ENCODE measurements at regions not wholly inside any gene's neighbourhood (a gene's known extent, or its start where the extent isn't known, plus 50 kb on each side); places are given as distances from the start of the nearest gene placed in this dataset.
A peak's percentile ranks its signal among the peaks of the same experiment; 100 is the strongest.

DNA sequence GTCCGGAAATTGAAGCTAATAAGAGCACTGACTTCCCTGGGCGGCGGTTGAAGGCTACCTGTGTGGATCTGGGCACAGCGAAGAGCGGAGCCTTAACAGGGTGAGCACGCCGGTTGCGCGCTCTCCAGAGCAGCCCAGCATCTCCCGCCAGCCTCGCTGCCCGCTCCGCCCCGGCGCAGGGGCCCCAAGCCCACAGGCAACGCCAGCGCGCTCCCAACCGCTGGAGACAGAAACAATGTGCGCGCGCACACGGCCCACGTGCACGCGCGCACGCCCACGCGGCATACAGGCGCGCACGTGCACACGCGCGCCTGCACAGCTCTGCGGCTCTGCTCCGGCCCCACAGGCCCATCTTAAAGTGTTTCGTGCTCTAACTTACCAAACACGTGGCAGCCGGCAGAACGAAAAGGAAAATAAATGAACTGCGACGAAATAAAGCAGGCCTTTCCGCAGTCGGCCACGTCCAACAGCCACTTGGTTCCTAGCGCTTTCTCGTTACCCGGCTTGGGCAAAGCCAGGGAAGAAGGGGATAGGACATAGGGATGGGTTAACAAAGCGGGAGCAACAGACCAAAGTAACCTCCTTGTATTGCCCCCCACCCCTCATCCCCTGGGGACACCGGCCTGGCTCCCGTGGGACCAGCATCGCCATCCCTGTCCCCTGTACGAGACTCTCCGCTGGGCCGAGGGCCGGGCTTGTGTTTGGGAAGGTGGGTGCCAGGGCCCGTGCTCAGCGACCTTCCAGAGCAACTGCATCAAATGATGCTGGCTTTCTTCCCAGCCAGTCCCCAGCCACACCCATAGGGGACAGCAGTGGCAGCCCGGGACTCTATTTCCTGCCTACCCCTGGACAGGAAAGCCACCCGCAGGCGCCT, 203.7 kb downstream of the ABHD5 start:
- peak; percentile 20 for DNase-seq
- TF ChIP-seq, protein P1, sequence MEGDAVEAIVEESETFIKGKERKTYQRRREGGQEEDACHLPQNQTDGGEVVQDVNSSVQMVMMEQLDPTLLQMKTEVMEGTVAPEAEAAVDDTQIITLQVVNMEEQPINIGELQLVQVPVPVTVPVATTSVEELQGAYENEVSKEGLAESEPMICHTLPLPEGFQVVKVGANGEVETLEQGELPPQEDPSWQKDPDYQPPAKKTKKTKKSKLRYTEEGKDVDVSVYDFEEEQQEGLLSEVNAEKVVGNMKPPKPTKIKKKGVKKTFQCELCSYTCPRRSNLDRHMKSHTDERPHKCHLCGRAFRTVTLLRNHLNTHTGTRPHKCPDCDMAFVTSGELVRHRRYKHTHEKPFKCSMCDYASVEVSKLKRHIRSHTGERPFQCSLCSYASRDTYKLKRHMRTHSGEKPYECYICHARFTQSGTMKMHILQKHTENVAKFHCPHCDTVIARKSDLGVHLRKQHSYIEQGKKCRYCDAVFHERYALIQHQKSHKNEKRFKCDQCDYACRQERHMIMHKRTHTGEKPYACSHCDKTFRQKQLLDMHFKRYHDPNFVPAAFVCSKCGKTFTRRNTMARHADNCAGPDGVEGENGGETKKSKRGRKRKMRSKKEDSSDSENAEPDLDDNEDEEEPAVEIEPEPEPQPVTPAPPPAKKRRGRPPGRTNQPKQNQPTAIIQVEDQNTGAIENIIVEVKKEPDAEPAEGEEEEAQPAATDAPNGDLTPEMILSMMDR (IDR thresholded peaks at IDR 0.05), result no peak
- no peaks in the 10 kb centered on the region for H3K36me3 ChIP-seq
- H3K4me3 ChIP-seq, result peak overlapping the region; percentile 33
- no peak overlapping the region for H3K27ac ChIP-seq
- H3K9me3 ChIP-seq, result no peaks in the 10 kb centered on the region
- H3K9ac ChIP-seq (ENCODE audit: low read depth in 2 of 2, low read length in 2 of 2), result no peak overlapping the region
- H3K27me3 ChIP-seq, result peaks cover 15% of the 10 kb centered on the region
- H3K4me1 ChIP-seq, result no peaks in the 10 kb centered on the region
- intact Hi-C loops (cut with DNase I), result no loop called here

DNA sequence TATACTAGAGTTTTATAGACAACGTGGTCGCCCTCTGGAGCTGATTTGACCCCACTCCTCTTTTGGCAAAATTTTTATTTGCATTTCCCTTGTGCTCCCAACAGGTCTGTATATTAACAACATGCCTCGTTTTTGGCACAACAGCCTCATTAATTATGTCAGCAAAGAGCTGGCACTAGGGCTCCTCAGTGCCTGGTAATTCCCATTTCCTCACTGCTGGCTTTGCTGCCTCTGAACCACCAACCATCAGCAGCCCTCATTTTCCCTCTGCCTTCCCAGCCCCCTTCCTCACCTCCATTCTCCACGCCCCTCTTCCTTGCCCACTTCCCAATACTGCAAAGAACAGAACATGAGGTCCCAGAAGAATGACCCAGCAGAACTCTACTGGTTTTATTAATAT, 204.8 kb downstream of the ABHD5 start:
- intact Hi-C loops (cut with DNase I), result no loop called here
- no peak for DNase-seq
- TF ChIP-seq, protein P1 (IDR thresholded peaks at IDR 0.05), result no peak

DNA sequence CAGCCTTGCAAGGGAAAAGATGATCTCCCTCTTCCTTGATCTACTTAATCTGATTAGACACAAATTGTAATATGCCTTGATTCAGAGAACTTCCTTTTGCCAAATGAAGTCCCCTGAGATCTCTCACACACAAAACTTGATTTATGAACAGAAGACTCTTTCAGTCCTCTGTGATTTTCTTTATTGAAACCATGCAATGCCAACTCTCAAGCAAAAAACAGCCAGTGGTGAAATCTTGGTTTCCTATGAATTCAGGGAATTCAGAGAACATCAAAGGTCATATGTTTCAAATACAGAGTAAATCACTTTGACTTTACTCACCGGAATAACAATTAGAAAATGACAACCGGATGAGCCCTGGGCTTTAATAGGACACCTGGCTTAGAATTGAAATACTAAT, 211.7 kb downstream of the ABHD5 start:
- Histone ChIP-seq H3K27me3 (no peaks in the 10 kb centered on the region), H3K4me3 (no peak overlapping the region), H3K27ac (no peak overlapping the region), H3K9me3 (no peaks in the 10 kb centered on the region), H3K9ac (ENCODE audit: low read depth in 2 of 2, low read length in 2 of 2) (no peak overlapping the region), H3K36me3 (no peaks in the 10 kb centered on the region), H3K4me1 (no peaks in the 10 kb centered on the region)
- TF ChIP-seq, protein P1 (IDR thresholded peaks at IDR 0.05), result no peak
- intact Hi-C loops (cut with DNase I), result no loop called here
- no peak for DNase-seq

More for the DNA sequence above, 204.8 kb downstream of the ABHD5 start:
- no peaks in the 10 kb centered on the region for H3K9me3 ChIP-seq
- H3K27me3 ChIP-seq, result peaks cover 15% of the 10 kb centered on the region
- H3K4me1 ChIP-seq, result no peaks in the 10 kb centered on the region
- no peaks in the 10 kb centered on the region for H3K36me3 ChIP-seq
- H3K27ac ChIP-seq, result no peak overlapping the region
- no peak overlapping the region for H3K4me3 ChIP-seq
- no peak overlapping the region for H3K9ac ChIP-seq (ENCODE audit: low read depth in 2 of 2, low read length in 2 of 2)

DNA sequence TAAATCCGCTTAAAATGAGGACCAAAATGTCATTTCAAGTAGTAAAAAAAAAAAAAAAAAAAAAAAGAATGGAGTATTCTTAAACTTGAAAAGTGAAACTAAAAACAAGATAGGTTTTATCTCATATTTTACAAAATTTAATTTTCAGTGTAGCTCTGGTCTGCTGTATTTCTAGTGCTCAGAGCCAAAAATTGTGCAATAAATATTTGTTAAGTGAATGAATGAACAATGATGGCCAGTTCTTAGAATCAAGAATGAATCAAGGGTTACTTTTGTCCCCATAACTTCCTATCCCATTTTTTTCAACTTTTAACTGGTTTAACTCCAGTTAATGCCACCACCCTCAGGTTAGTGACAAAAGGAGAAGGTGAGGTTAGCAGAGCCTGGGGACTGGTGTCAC, 214.4 kb downstream of the ABHD5 start:
- intact Hi-C loops (cut with DNase I), result no loop called here
- H3K4me3 ChIP-seq, result no peak overlapping the region
- no peaks in the 10 kb centered on the region for H3K9me3 ChIP-seq
- H3K4me1 ChIP-seq, result no peaks in the 10 kb centered on the region
- H3K27ac ChIP-seq, result no peak overlapping the region
- no peaks in the 10 kb centered on the region for H3K27me3 ChIP-seq
- TF ChIP-seq, protein P1 (IDR thresholded peaks at IDR 0.05), result no peak
- H3K9ac ChIP-seq (ENCODE audit: low read depth in 2 of 2, low read length in 2 of 2), result no peak overlapping the region
- no peaks in the 10 kb centered on the region for H3K36me3 ChIP-seq
- DNase-seq, result no peak

DNA sequence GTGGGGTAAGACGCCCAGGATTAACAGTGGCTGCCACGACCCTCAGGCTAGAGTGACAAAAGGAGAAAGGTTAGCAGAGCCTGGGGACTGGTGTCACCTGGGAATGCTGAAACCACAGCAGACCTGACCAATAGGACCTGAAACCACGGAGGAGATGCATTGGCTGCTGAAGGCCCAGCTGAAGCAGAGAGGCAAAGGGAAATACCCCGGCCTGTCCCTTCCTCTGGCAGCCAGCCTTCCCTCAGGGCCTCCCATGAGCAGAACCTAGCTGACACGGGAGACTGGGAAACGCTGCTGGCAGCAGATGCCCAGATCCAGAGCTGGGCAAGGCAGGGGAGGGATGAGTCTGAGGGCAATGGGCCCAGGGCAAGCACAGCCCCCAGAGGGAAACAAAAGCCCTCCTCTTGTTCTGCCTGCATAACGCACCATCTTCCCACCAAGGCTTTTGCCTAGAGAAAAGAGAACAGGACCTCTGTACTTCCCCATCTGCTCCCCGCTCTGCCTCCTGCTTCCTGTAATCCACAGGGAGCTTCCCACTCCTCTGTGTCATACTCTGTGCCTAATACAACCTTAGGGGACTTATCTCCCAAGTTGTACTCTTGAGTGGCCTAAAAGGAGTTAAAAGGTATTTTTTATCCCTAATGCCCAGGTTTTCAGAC, 216.2 kb downstream of the ABHD5 start:
- intact Hi-C loops (cut with DNase I), result no loop called here
- H3K36me3 ChIP-seq, result no peaks in the 10 kb centered on the region
- DNase-seq, result no peak
- no peak overlapping the region for H3K27ac ChIP-seq
- TF ChIP-seq, protein P1 (IDR thresholded peaks at IDR 0.05), result no peak
- H3K9ac ChIP-seq (ENCODE audit: low read depth in 2 of 2, low read length in 2 of 2), result no peak overlapping the region
- no peaks in the 10 kb centered on the region for H3K4me1 ChIP-seq
- no peak overlapping the region for H3K4me3 ChIP-seq
- H3K27me3 ChIP-seq, result no peaks in the 10 kb centered on the region
- H3K9me3 ChIP-seq, result no peaks in the 10 kb centered on the region

All from colonic mucosa (tissue), 4 donors.